ENCODE measurements at regions not wholly inside any gene's neighbourhood (a gene's known extent, or its start where the extent isn't known, plus 50 kb on each side); places are given as distances from the start of the nearest gene placed in this dataset.

DNA sequence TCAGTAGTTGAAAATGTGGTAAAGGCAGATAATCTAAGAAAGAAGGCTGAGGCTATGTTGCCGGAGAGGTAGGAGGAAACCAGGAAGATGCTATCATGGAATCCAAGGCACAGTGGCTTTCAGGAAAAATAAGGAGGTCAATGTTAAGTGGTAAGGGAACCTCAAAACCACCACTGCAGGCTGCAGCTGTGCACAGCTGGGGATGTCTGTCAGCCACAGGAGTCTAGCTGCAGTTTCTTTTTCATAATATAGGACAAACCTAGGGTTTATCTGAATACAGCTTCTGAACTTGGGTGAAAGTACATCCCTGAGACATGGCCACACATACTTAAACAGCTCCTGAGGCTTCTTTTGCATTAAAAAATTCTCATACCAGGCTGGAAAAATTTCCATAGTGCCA is 93.9 kb downstream of the SLC5A7 start:
- no peak for TF ChIP-seq CTCF (IDR thresholded peaks at IDR 0.05)

- no peak for TF ChIP-seq CTCF (IDR thresholded peaks at IDR 0.05)
Measured at GRCh38 chr2:108082978-108083377, 96.7 kb downstream of the SLC5A7 start.

- no peak for TF ChIP-seq CTCF (IDR thresholded peaks at IDR 0.05)
Measured at GRCh38 chr2:108084311-108084710, 98.0 kb downstream of the SLC5A7 start.

- no peak for TF ChIP-seq CTCF (IDR thresholded peaks at IDR 0.05)
Measured at GRCh38 chr2:108092886-108093285, 106.6 kb downstream of the SLC5A7 start.

DNA sequence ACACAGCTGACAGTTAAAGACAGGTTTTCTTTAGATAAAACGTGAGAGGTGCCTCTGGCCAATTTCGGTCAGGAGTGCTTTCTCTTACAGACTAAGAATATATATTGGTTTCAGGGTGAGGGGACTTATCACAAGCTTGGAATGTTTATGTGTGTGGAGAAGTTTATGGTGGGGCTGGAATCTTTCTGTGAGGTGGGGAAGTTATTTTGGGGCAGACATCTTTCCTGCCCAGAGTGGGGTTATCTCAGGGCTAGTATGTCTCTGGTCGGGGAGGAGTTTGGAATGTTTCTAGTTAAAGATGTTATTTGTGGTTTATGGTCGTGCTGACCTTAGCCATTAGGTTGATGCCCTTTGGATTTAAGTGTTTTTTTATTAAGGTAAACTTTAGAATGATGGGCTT is 115.2 kb downstream of the SLC5A7 start:
- TF ChIP-seq CTCF (IDR thresholded peaks at IDR 0.05) = no peak

DNA sequence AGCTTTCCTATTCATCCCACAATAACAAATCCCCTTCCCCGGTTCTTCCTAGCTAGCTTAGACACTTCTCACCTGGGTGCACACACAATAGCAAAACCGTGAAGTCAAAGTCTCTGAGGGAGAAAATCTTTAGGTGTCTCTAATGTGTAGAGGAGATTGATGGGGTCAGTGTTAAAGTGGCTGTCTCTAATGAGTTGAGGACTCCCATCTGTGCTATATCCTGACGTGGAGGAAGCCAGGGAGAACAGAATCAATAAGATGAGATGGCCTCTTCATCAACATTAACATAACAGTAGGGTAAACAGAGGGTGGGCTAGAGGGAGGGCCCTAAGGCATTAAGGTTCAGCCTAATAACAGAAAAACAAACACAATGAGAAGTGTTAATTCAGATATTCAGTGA is 120.4 kb downstream of the SLC5A7 start:
- no peak for TF ChIP-seq CTCF (IDR thresholded peaks at IDR 0.05)

GRCh38 chr2:108111936-108112335 is 125.6 kb downstream of the SLC5A7 start:
- no peak for TF ChIP-seq CTCF (IDR thresholded peaks at IDR 0.05)

DNA sequence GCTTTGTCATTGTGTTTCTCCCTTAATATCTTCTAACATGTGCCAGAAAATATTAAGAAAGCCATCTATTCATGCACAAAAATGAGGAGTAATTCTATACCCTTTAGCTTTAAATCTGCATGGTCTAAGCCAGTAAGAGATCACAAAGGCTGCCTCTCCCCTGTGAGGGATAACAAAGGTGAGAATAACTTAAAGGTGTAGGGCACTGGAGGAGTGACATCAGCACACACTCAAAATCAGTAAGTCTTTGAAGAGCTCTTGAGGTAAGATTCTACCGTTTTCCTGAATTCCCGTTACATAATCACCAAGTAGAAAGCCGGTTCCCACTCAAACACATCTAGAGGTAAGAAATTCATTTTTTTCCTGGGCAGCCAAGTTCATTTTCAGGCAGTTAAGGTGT is 123.9 kb upstream of the SULT1C3 start:
- TF ChIP-seq CTCF (IDR thresholded peaks at IDR 0.05) = no peak

All from LNCAP (cell line).